OCI-LY3 (cell line): ENCODE measurements at regions not wholly inside any gene's neighbourhood (a gene's known extent, or its start where the extent isn't known, plus 50 kb on each side); places are given as distances from the start of the nearest gene placed in this dataset.

Experiments used
- CTCF ChIP-seq: fragments of 200-600, 300-600 bp; sonication (generic); IDR thresholded peaks from 2 replicates; pipeline ENCODE4 v1.5.1; 2014; ENCODE audit warnings: antibody characterized with exemption, low read length, low read depth
- EZH2phosphoT487 ChIP-seq: fragments of 200-600 bp; shearing (Covaris generic); IDR thresholded peaks from 2 replicates; pipeline ENCODE4 v1.6.1; 2018; ENCODE audit warnings: antibody characterized with exemption, mixed run types, low read depth

GRCh38 chr4:170526471-170526870 is 436.7 kb upstream of the AADAT start:
- TF ChIP-seq CTCF (no peak), EZH2phosphoT487 (no peak)
